ENCODE measurements at regions not wholly inside any gene's neighbourhood (a gene's known extent, or its start where the extent isn't known, plus 50 kb on each side); places are given as distances from the start of the nearest gene placed in this dataset.

- Histone ChIP-seq H2BK5ac (ENCODE audit: low read depth, low read length) (no peak overlapping the region), H3K79me2 (ENCODE audit: control insufficient read depth in 1 of 2, insufficient read depth in 2 of 2, low read length in 2 of 2) (no peaks in the 10 kb centered on the region), H2BK20ac (ENCODE audit: low read length) (no peak overlapping the region), H3K9ac (replicated peaks in 1 of 4; ENCODE audit: extremely low read depth in 1 of 4, low read depth in 3 of 4, low read length in 3 of 4) (no peak overlapping the region), H3K14ac (ENCODE audit: insufficient read length) (no peak overlapping the region), H2AK5ac (ENCODE audit: low read depth, low read length) (no peak overlapping the region), H3K4me1 (replicated peaks in 1 of 4; ENCODE audit: control insufficient read depth in 3 of 4, insufficient read depth in 4 of 4, low read length in 3 of 4) (peaks cover 0 to 2% (median 0%) of the 10 kb centered on the region in 4 experiments; a peak in 1 of 7 replicates), H3K36me3 (ENCODE audit: control insufficient read depth in 2 of 4, insufficient read depth in 4 of 4, low read length in 3 of 4) (no peaks in the 10 kb centered on the region), H3K9me3 (ENCODE audit: insufficient read depth in 2 of 2, low read depth in 1 of 2, low read length in 1 of 2) (no peaks in the 10 kb centered on the region), H4K8ac (ENCODE audit: extremely low read depth, insufficient read depth, low read length) (no peak overlapping the region), H3K23me2 (ENCODE audit: low read depth, low read length) (no peaks in the 10 kb centered on the region), H3K18ac (ENCODE audit: extremely low read depth, low read length) (no peak overlapping the region), H3K23ac (ENCODE audit: insufficient read length) (no peak overlapping the region), H3K27me3 (replicated peaks in 1 of 4; ENCODE audit: control insufficient read depth in 3 of 4, extremely low read depth in 1 of 4, insufficient read depth in 3 of 4, low read length in 3 of 4) (peaks cover 4 to 14% (median 9%) of the 10 kb centered on the region in 4 experiments; a peak in 5 of 7 replicates), H3K4me2 (ENCODE audit: insufficient read depth in 1 of 2, low read depth in 2 of 2, low read length in 2 of 2) (no peak overlapping the region), H4K5ac (ENCODE audit: insufficient read length, low read depth, low read length) (no peak overlapping the region), H3K56ac (replicated peaks; ENCODE audit: insufficient read length, low read depth, low read length) (no peak overlapping the region), H3K4me3 (ENCODE audit: extremely low read depth in 1 of 4, insufficient read depth in 2 of 4, low read depth in 3 of 4, low read length in 4 of 4) (no peak overlapping the region), H2AFZ (ENCODE audit: low read length) (no peak overlapping the region), H2BK15ac (ENCODE audit: low read length) (no peak overlapping the region), H2BK120ac (replicated peaks; ENCODE audit: low read depth, low read length) (no peak overlapping the region), H3K27ac (ENCODE audit: low read depth, low read length) (no peak overlapping the region), H4K91ac (replicated peaks; ENCODE audit: insufficient read length, low read length) (no peak overlapping the region), H2BK12ac (ENCODE audit: low read depth, low read length) (no peak overlapping the region), H3K4ac (replicated peaks; ENCODE audit: insufficient read length, low read depth, low read length) (no peak overlapping the region), H4K20me1 (replicated peaks in 1 of 2; ENCODE audit: control insufficient read depth in 1 of 2, insufficient read depth in 2 of 2, low read length in 2 of 2) (no peaks in the 10 kb centered on the region), H3K79me1 (ENCODE audit: low read depth, low read length) (no peaks in the 10 kb centered on the region)
- TF ChIP-seq TEAD4 (IDR thresholded peaks at IDR 0.05; ENCODE audit: low read depth, low read length) (0 out of 2 replicates have a peak, but pooled peaks have one; percentile 23), HDAC6 (IDR thresholded peaks at IDR 0.05; ENCODE audit: low read depth, low read length) (no peak)
- no peak for FAIRE-seq
- 86% methylated on average over 4 of the region's 4 CpGs; no CpG with 5 or more reads in 1 of the 2 experiments for WGBS, 2 experiments (ENCODE audit: extremely low coverage in 1 of 2, insufficient coverage in 1 of 2, insufficient read length in 1 of 2, insufficient replicate concordance in 2 of 2, low coverage in 1 of 2, low lambda C conversion rate in 2 of 2, missing lambda C conversion rate in 1 of 2)
- ChIA-PET CTCF (ENCODE audit: partially characterized antibody) (interaction anchor here (0.6 kb wide), 1 partner anchor 24 kb away, joined by 3 read pairs; no protein-coding TSS in a partner anchor), POLR2A (ENCODE audit: partially characterized antibody) (no interaction called here)
- DNase-seq (ENCODE audit: low read depth in 1 of 2, low spot score in 2 of 2): no peak
Measured at GRCh38 chr12:59940631-59941342, 345.0 kb downstream of the SLC16A7 start.
